A549 (cell line): ENCODE measurements at regions not wholly inside any gene's neighbourhood (a gene's known extent, or its start where the extent isn't known, plus 50 kb on each side); places are given as distances from the start of the nearest gene placed in this dataset.

ENCODE experiments used
- ATAC-seq, 2 experiments: fragments of 200-7000 bp in 1 of 2; fragments of >200 bp in 1 of 2; cut with Nextera tagmentation in 1 of 2; cut with Tn5 transposase in 1 of 2; 3 replicates each; pipeline versions ENCODE4 v1.8.0 to v1.9.1; 2018 to 2020; ENCODE audit warnings: mild to moderate bottlenecking in 1 of 2, moderate library complexity in 1 of 2
- CTCF ChIA-PET: fragments of 300-600 bp; sonication (Branson Sonifier 250); formaldehyde crosslinking; extraction: SDS; loops from one replicate; lab custom pipeline; 2021; ENCODE audit warnings: antibody characterized with exemption, inconsistent platforms; lab: Yijun Ruan, JAX
- POLR2A ChIA-PET: fragments of 350-600 bp; formaldehyde crosslinking; extraction: SDS; loops from one replicate; lab custom pipeline; 2021; ENCODE audit warnings: antibody characterized with exemption, inconsistent platforms; lab: Yijun Ruan, JAX
- DNase-seq, 2 experiments: peaks; one replicate each; pipeline versions ENCODE4 v3.0.0 to v3.0.0-alpha.2; 2011 to 2016; ENCODE audit warnings: low read depth in 1 of 2, low spot score in 1 of 2
- FAIRE-seq: peaks from 2 replicates; lab custom pipeline; 2011; peaks lifted over from hg19 to GRCh38; lab: Jason Lieb, UNC
- H3K27ac ChIP-seq, 2 experiments: fragments of >200 bp; sonication (Bioruptor Twin); formaldehyde crosslinking; 3 replicates each; pipeline ENCODE4 v1.5.1; 2016 to 2017
- H3K4me1 ChIP-seq: fragments of >200 bp; sonication (Bioruptor Twin); formaldehyde crosslinking; 3 replicates; pipeline ENCODE4 v1.6.1; 2016
- H3K4me2 ChIP-seq: fragments of >200 bp; sonication (Bioruptor Twin); formaldehyde crosslinking; 3 replicates; pipeline ENCODE4 v1.6.1; 2016
- H3K4me3 ChIP-seq: fragments of >200 bp; sonication (Bioruptor Twin); formaldehyde crosslinking; 3 replicates; pipeline ENCODE4 v1.5.1; 2016
- H3K9me3 ChIP-seq: fragments of >200 bp; sonication (Bioruptor Twin); formaldehyde crosslinking; 3 replicates; pipeline ENCODE4 v1.6.1; 2016
- EHF ChIP-seq: fragments of 250-450 bp; sonication (Bioruptor Pico); IDR thresholded peaks from 2 replicates; pipeline ENCODE4 v1.5.0; 2020; ENCODE audit warnings: mild to moderate bottlenecking
- FOSL2 ChIP-seq, 2 experiments: fragments of 450-650 bp in 1 of 2; fragments of >200 bp in 1 of 2; sonication (Bioruptor Twin) in 1 of 2; formaldehyde crosslinking; IDR thresholded peaks; 2 replicates each; pipeline versions ENCODE4 v1.5.0 to v1.6.1; 2016 to 2020; ENCODE audit warnings: mild to moderate bottlenecking in 1 of 2, moderate library complexity in 1 of 2
- GATA3 ChIP-seq: IDR thresholded peaks from 2 replicates; pipeline ENCODE4 v1.6.1; 2012; ENCODE audit warnings: borderline replicate concordance
- HOXB13 ChIP-seq: fragments of 250-450 bp; sonication (Bioruptor Pico); IDR thresholded peaks from 2 replicates; pipeline ENCODE4 v1.5.0; 2020; ENCODE audit warnings: low read depth, mild to moderate bottlenecking, moderate library complexity
- JUN ChIP-seq, 2 experiments: fragments of >200 bp; sonication (Bioruptor Twin); formaldehyde crosslinking; IDR thresholded peaks; 2 replicates in 1 of 2; 3 replicates in 1 of 2; pipeline ENCODE4 v1.6.1; 2016 to 2017
- JUNB ChIP-seq: fragments of >200 bp; sonication (Bioruptor Twin); formaldehyde crosslinking; IDR thresholded peaks from 2 replicates; pipeline ENCODE4 v1.6.1; 2016
- KDM5A ChIP-seq: fragments of 200-600 bp; sonication (generic); IDR thresholded peaks from 2 replicates; pipeline ENCODE4 v1.6.1; 2016; ENCODE audit warnings: antibody characterized with exemption, mild to moderate bottlenecking
- MAZ ChIP-seq: fragments of 150-350 bp; IDR thresholded peaks from 2 replicates; pipeline ENCODE4 v1.6.1; 2014; ENCODE audit warnings: antibody characterized with exemption, low read depth, low read length, borderline replicate concordance
- MYC ChIP-seq: IDR thresholded peaks from 2 replicates; pipeline ENCODE4 v1.6.1; 2012; ENCODE audit warnings: mild to moderate bottlenecking, inconsistent platforms, low read length, improper control_type of control experiment, borderline replicate concordance
- NPAS2 ChIP-seq: fragments of 250-450 bp; sonication (Bioruptor Pico); IDR thresholded peaks from 2 replicates; pipeline ENCODE4 v1.8.0; 2022; ENCODE audit warnings: mild to moderate bottlenecking, moderate library complexity, borderline replicate concordance
- NR3C1 ChIP-seq: fragments of >200 bp; sonication (Bioruptor Twin); formaldehyde crosslinking; IDR thresholded peaks from 3 replicates; pipeline ENCODE4 v1.6.1; 2017
- POLR2A ChIP-seq: IDR thresholded peaks from 2 replicates; pipeline ENCODE4 v1.6.1; 2012; ENCODE audit warnings: mild to moderate bottlenecking, low read length
- RAD21 ChIP-seq, 2 experiments: fragments of >200 bp in 1 of 2; sonication (Bioruptor Twin) in 1 of 2; formaldehyde crosslinking in 1 of 2; IDR thresholded peaks in 1 of 2; conservative IDR thresholded peaks in 1 of 2; 2 replicates in 1 of 2; 3 replicates in 1 of 2; pipeline ENCODE4 v1.6.1; 2012 to 2018; ENCODE audit warnings: inconsistent platforms in 1 of 2
- RARB ChIP-seq: fragments of 250-450 bp; sonication (Bioruptor Pico); IDR thresholded peaks from 2 replicates; pipeline ENCODE4 v1.8.0; 2021; ENCODE audit warnings: mild to moderate bottlenecking, moderate library complexity
- RCOR1 ChIP-seq: fragments of 150-350 bp; IDR thresholded peaks from 2 replicates; pipeline ENCODE4 v1.6.1; 2014; ENCODE audit warnings: antibody characterized with exemption, low read length, low read depth
- SMC3 ChIP-seq: fragments of >200 bp; sonication (Bioruptor Twin); formaldehyde crosslinking; IDR thresholded peaks from 3 replicates; pipeline ENCODE4 v1.6.1; 2018; ENCODE audit warnings: inconsistent platforms
- SREBF2 ChIP-seq: fragments of 450-650 bp; IDR thresholded peaks from 2 replicates; pipeline ENCODE4 v1.6.1; 2014; ENCODE audit warnings: mild to moderate bottlenecking, moderate library complexity
- ZFP36 ChIP-seq: fragments of 450-650 bp; IDR thresholded peaks from 2 replicates; pipeline ENCODE4 v1.6.1; 2014; ENCODE audit warnings: borderline replicate concordance; ENCODE audit not compliant: partially characterized antibody
- WGBS: methylation state at CpG from one replicate; pipeline ENCODE4 v1.1.6; 2017; ENCODE audit errors: missing lambda C conversion rate; 5-methylcytosine and 5-hydroxymethylcytosine counted together
- TF ChIP-seq, protein P1 (sequence below): fragments of 250-450 bp; sonication (Bioruptor Pico); IDR thresholded peaks from 2 replicates; pipeline ENCODE4 v1.5.0; 2020; ENCODE audit warnings: low read depth, mild to moderate bottlenecking, moderate library complexity
- TF ChIP-seq, protein P2 (sequence below): fragments of >200 bp; sonication (Bioruptor Twin); formaldehyde crosslinking; IDR thresholded peaks from 3 replicates; pipeline ENCODE4 v1.5.1; 2016
- TF ChIP-seq, protein P3 (sequence below): fragments of 250-450 bp; sonication (Bioruptor Pico); IDR thresholded peaks from 2 replicates; pipeline ENCODE4 v1.5.0; 2021; ENCODE audit warnings: mild to moderate bottlenecking, moderate library complexity, borderline replicate concordance
- TF ChIP-seq, protein P4 (sequence below): fragments of >200 bp; sonication (Bioruptor Twin); formaldehyde crosslinking; IDR thresholded peaks from 3 replicates; pipeline ENCODE4 v1.6.1; 2016
- TF ChIP-seq, protein P5 (sequence below): IDR thresholded peaks from 2 replicates; pipeline ENCODE4 v1.6.1; 2012
- TF ChIP-seq, protein P6 (sequence below): fragments of 200-600 bp; sonication (generic); IDR thresholded peaks from 2 replicates; pipeline ENCODE4 v1.6.1; 2016; ENCODE audit warnings: antibody characterized with exemption, mild to moderate bottlenecking, moderate library complexity
- TF ChIP-seq, protein P7 (sequence below): fragments of >200 bp; sonication (Bioruptor Twin); formaldehyde crosslinking; IDR thresholded peaks from 2 replicates; pipeline ENCODE4 v1.6.1; 2016
- TF ChIP-seq, protein P8 (sequence below): fragments of 450-650 bp; IDR thresholded peaks from 2 replicates; pipeline ENCODE4 v1.6.1; 2014; ENCODE audit warnings: antibody characterized with exemption

DNA sequence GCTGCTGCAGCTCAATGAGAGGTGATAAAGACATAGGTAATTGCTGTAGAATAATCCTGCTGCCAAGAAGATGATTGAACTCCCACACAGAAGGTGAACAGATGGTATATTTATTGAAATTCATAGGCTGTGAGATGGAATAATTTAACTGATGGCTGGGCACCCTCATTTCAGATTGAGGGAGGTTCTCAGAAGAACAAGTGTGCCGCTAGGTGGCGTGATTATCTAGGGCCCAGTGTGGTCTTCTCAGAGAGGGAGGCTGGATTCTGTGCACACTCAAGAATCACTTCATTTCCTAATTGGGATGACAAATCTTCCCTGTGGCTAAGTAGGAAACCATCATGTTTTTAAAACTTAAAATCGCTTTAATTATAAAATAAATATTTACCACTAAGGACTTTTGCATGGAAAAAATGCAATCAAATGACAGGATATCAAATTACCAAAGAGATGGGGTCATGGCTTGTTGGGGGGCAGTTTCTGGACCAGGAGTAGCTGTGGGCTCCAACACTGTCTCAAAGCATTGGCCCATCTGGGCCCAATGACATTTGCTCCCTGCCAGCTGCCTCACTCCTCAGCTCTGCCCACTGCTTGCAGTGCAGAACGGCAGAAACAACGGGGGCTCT lies 132.3 kb downstream of the SNAPC1 start:
- DNase-seq: peak; percentile 69
- no peak overlapping the region for H3K4me2 ChIP-seq
- ATAC-seq: peak; percentile 73 to 90; a peak in 5 of 6 replicates
- ChIA-PET CTCF (interaction anchor here (0.9 to 2.4 kb wide), 12 partner anchors 9 to 247 kb away, joined by 3 to 14 read pairs (median 4); no protein-coding TSS in a partner anchor), POLR2A (no interaction called here)
- WGBS: 40% methylated on average over 5 of the region's 5 CpGs
- peak; percentile 70 for FAIRE-seq
- H3K27ac ChIP-seq: no peak overlapping the region
- TF ChIP-seq MYC: no peak
- TF ChIP-seq, protein P1, sequence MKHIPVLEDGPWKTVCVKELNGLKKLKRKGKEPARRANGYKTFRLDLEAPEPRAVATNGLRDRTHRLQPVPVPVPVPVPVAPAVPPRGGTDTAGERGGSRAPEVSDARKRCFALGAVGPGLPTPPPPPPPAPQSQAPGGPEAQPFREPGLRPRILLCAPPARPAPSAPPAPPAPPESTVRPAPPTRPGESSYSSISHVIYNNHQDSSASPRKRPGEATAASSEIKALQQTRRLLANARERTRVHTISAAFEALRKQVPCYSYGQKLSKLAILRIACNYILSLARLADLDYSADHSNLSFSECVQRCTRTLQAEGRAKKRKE (CRISPR knock-in tag): no peak
- TF ChIP-seq RAD21 (conservative IDR thresholded peaks at IDR 0.05 in 1 of 2, IDR thresholded peaks at IDR 0.05 in 1 of 2): peak; percentile 61 to 72
- TF ChIP-seq, protein P2, sequence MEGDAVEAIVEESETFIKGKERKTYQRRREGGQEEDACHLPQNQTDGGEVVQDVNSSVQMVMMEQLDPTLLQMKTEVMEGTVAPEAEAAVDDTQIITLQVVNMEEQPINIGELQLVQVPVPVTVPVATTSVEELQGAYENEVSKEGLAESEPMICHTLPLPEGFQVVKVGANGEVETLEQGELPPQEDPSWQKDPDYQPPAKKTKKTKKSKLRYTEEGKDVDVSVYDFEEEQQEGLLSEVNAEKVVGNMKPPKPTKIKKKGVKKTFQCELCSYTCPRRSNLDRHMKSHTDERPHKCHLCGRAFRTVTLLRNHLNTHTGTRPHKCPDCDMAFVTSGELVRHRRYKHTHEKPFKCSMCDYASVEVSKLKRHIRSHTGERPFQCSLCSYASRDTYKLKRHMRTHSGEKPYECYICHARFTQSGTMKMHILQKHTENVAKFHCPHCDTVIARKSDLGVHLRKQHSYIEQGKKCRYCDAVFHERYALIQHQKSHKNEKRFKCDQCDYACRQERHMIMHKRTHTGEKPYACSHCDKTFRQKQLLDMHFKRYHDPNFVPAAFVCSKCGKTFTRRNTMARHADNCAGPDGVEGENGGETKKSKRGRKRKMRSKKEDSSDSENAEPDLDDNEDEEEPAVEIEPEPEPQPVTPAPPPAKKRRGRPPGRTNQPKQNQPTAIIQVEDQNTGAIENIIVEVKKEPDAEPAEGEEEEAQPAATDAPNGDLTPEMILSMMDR: peak; percentile 72
- no peak for TF ChIP-seq POLR2A
- no peak for TF ChIP-seq JUNB
- TF ChIP-seq SMC3: peak; percentile 55; the same call in 1 of the 3 replicates
- TF ChIP-seq, protein P3, sequence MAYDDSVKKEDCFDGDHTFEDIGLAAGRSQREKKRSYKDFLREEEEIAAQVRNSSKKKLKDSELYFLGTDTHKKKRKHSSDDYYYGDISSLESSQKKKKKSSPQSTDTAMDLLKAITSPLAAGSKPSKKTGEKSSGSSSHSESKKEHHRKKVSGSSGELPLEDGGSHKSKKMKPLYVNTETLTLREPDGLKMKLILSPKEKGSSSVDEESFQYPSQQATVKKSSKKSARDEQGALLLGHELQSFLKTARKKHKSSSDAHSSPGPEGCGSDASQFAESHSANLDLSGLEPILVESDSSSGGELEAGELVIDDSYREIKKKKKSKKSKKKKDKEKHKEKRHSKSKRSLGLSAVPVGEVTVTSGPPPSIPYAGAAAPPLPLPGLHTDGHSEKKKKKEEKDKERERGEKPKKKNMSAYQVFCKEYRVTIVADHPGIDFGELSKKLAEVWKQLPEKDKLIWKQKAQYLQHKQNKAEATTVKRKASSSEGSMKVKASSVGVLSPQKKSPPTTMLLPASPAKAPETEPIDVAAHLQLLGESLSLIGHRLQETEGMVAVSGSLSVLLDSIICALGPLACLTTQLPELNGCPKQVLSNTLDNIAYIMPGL: no peak
- no peak for TF ChIP-seq MAZ
- no peak for TF ChIP-seq ZFP36
- TF ChIP-seq EHF (CRISPR knock-in tag): no peak
- TF ChIP-seq RCOR1: no peak
- H3K4me1 ChIP-seq: no peaks in the 10 kb centered on the region
- no peak overlapping the region for H3K4me3 ChIP-seq
- no peaks in the 10 kb centered on the region for H3K9me3 ChIP-seq

DNA sequence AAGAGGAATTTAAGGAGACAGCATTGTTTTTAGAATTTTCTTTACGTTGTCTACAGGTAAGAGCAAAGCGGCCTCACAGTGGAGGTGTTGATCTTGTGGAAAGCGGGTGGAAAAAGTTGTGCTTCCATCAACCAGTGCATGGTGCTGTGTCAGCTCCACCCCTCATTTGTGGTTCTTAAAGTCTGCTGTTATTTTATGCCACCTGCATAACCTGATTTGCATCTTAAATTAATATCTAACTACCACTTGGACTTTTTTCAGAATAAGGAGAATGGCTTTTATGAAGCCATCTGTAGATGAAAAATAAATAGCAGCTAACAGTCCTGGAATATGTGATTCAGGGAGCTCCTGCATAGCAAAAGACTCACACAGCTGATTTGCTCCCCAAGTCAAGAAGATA lies 135.1 kb downstream of the SNAPC1 start:
- no peak overlapping the region for H3K4me2 ChIP-seq
- CTCF ChIA-PET: no interaction called here
- H3K9me3 ChIP-seq: no peaks in the 10 kb centered on the region
- POLR2A ChIA-PET: no interaction called here
- DNase-seq: no peak
- WGBS: 40% methylated on average over 3 of the region's 3 CpGs
- no peak overlapping the region for H3K27ac ChIP-seq
- H3K4me1 ChIP-seq: no peaks in the 10 kb centered on the region
- H3K4me3 ChIP-seq: no peak overlapping the region
- no peak for FAIRE-seq
- ATAC-seq: no peak
- TF ChIP-seq, protein P4, sequence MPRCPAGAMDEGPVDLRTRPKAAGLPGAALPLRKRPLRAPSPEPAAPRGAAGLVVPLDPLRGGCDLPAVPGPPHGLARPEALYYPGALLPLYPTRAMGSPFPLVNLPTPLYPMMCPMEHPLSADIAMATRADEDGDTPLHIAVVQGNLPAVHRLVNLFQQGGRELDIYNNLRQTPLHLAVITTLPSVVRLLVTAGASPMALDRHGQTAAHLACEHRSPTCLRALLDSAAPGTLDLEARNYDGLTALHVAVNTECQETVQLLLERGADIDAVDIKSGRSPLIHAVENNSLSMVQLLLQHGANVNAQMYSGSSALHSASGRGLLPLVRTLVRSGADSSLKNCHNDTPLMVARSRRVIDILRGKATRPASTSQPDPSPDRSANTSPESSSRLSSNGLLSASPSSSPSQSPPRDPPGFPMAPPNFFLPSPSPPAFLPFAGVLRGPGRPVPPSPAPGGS: no peak
- TF ChIP-seq RARB (CRISPR knock-in tag): no peak
- TF ChIP-seq JUNB: no peak
- TF ChIP-seq SMC3: no peak
- no peak for TF ChIP-seq KDM5A
- TF ChIP-seq FOSL2 (IDR thresholded peaks at IDR 0.05): no peak
- TF ChIP-seq FOSL2 (CRISPR knock-in tag; IDR thresholded peaks at IDR 0.05): no peak
- TF ChIP-seq, protein P5, sequence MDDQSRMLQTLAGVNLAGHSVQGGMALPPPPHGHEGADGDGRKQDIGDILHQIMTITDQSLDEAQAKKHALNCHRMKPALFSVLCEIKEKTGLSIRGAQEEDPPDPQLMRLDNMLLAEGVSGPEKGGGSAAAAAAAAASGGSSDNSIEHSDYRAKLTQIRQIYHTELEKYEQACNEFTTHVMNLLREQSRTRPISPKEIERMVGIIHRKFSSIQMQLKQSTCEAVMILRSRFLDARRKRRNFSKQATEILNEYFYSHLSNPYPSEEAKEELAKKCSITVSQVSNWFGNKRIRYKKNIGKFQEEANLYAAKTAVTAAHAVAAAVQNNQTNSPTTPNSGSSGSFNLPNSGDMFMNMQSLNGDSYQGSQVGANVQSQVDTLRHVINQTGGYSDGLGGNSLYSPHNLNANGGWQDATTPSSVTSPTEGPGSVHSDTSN: no peak
- no peak for TF ChIP-seq GATA3
- TF ChIP-seq HOXB13 (CRISPR knock-in tag): no peak
- TF ChIP-seq NPAS2 (CRISPR knock-in tag): no peak
- TF ChIP-seq NR3C1: no peak
- no peak for TF ChIP-seq JUN (IDR thresholded peaks at IDR 0.05)
- no peak for TF ChIP-seq SREBF2
- TF ChIP-seq, protein P6, sequence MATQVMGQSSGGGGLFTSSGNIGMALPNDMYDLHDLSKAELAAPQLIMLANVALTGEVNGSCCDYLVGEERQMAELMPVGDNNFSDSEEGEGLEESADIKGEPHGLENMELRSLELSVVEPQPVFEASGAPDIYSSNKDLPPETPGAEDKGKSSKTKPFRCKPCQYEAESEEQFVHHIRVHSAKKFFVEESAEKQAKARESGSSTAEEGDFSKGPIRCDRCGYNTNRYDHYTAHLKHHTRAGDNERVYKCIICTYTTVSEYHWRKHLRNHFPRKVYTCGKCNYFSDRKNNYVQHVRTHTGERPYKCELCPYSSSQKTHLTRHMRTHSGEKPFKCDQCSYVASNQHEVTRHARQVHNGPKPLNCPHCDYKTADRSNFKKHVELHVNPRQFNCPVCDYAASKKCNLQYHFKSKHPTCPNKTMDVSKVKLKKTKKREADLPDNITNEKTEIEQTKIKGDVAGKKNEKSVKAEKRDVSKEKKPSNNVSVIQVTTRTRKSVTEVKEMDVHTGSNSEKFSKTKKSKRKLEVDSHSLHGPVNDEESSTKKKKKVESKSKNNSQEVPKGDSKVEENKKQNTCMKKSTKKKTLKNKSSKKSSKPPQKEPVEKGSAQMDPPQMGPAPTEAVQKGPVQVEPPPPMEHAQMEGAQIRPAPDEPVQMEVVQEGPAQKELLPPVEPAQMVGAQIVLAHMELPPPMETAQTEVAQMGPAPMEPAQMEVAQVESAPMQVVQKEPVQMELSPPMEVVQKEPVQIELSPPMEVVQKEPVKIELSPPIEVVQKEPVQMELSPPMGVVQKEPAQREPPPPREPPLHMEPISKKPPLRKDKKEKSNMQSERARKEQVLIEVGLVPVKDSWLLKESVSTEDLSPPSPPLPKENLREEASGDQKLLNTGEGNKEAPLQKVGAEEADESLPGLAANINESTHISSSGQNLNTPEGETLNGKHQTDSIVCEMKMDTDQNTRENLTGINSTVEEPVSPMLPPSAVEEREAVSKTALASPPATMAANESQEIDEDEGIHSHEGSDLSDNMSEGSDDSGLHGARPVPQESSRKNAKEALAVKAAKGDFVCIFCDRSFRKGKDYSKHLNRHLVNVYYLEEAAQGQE: no peak
- TF ChIP-seq, protein P7, sequence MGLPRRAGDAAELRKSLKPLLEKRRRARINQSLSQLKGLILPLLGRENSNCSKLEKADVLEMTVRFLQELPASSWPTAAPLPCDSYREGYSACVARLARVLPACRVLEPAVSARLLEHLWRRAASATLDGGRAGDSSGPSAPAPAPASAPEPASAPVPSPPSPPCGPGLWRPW: no peak
- TF ChIP-seq, protein P8, sequence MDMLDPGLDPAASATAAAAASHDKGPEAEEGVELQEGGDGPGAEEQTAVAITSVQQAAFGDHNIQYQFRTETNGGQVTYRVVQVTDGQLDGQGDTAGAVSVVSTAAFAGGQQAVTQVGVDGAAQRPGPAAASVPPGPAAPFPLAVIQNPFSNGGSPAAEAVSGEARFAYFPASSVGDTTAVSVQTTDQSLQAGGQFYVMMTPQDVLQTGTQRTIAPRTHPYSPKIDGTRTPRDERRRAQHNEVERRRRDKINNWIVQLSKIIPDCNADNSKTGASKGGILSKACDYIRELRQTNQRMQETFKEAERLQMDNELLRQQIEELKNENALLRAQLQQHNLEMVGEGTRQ: no peak
